Transverse colon (tissue), 4 donors: ENCODE measurements at regions not wholly inside any gene's neighbourhood (a gene's known extent, or its start where the extent isn't known, plus 50 kb on each side); places are given as distances from the start of the nearest gene placed in this dataset.

Source experiments
- DNase-seq: peaks from one replicate; pipeline ENCODE4 v3.0.0-alpha.2; 2019
- H3K27ac ChIP-seq, 4 donors: fragments of 200-600 bp; sonication (generic); 2 replicates each; pipeline ENCODE4 v1.5.1; 2016 to 2018; ENCODE audit warnings: inconsistent platforms in 4 of 4
- H3K27me3 ChIP-seq: fragments of 200-600 bp; sonication (generic); 2 replicates; pipeline ENCODE4 v1.5.1; 2017; ENCODE audit warnings: inconsistent platforms
- H3K36me3 ChIP-seq, 4 donors: fragments of 200-600 bp; sonication (generic); 2 replicates each; pipeline ENCODE4 v1.5.1; 2017 to 2019; ENCODE audit warnings: inconsistent platforms in 4 of 4
- H3K4me1 ChIP-seq, 4 donors: fragments of 200-600 bp; sonication (generic); 2 replicates each; pipeline ENCODE4 v1.5.1; 2017 to 2020; ENCODE audit warnings: inconsistent platforms in 4 of 4
- H3K4me3 ChIP-seq, 4 donors: fragments of 200-600 bp; sonication (generic); 1 replicate in 1 of 4; 2 replicates in 3 of 4; pipeline versions ENCODE4 v1.5.1 to v1.6.1; 2017 to 2019; ENCODE audit warnings: inconsistent platforms in 4 of 4
- H3K9me3 ChIP-seq, 2 donors: fragments of 200-600 bp; sonication (generic); 2 replicates each; pipeline ENCODE4 v1.5.1; 2017 to 2019; ENCODE audit warnings: inconsistent platforms in 2 of 2
- EP300 ChIP-seq: sonication (generic); formaldehyde crosslinking; IDR thresholded peaks from one replicate; pipeline ENCODE4 v1.6.1; 2017; ENCODE audit warnings: antibody characterized with exemption, low read depth
- POLR2A ChIP-seq: fragments of 450-650 bp; IDR thresholded peaks from one replicate; pipeline ENCODE4 v1.6.1; 2016; ENCODE audit warnings: antibody characterized with exemption, mild to moderate bottlenecking, moderate library complexity
- POLR2AphosphoS5 ChIP-seq, 3 donors: sonication (generic); formaldehyde crosslinking; IDR thresholded peaks; one replicate each; pipeline ENCODE4 v1.6.1; 2016; ENCODE audit warnings: antibody characterized with exemption in 3 of 3
- WGBS, 2 donors: methylation state at CpG; one replicate each; pipeline ENCODE4 v1.1.5; 2018; ENCODE audit warnings: low coverage in 1 of 2; 5-methylcytosine and 5-hydroxymethylcytosine counted together
- in situ Hi-C, 4 donors: fragments of 200-750 bp; cut with MboI; loops; one replicate each; pipeline versions ENCODE4 v1.15.0 to v1.15.1; 2017; ENCODE audit warnings: low sequenced_read_pairs in 3 of 4, low pct_ligation_motif_present in 1 of 4, low pct_unique_long_range_greater_than_20kb in 1 of 4
- intact Hi-C: fragments of 100-400 bp; cut with DNase I; formaldehyde crosslinking; loops from one replicate; pipeline ENCODE4 v1.15.1; 2023; ENCODE audit warnings: low total_unique reads
- TF ChIP-seq, protein P1 (sequence below), 5 experiments: fragments of 200-600 bp in 3 of 5; fragments of 450-650 bp in 2 of 5; sonication (generic) in 3 of 5; IDR thresholded peaks; 1 replicate in 2 of 5; 2 replicates in 3 of 5; pipeline ENCODE4 v1.5.1; 2016 to 2017; ENCODE audit warnings: antibody characterized with exemption in 5 of 5, inconsistent platforms in 3 of 5, mild to moderate bottlenecking in 2 of 5, moderate library complexity in 1 of 5

DNA sequence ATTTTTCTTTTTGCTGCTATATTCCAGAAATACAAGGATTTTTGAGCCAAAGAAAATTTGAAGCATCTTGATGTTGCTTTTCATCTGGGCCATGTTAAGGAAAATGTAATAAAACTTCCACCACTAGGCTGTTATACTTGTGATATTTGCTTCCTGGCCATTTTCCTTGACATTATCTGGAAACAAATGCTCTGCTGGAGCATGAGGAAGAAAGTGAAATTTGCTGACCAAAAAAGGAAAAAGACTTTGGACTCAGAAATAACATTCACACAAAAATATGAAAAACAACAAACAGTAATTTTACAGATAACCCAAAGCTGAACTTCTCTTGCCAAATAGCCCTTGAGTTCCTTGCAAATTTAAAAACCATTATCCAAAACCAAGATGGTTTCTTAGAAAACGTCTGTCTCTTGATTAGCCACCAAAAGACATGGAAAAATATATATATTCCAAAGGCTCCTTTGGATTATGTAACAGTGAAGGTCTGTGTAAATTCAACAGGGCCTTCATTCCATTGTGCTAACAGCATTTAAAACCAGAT is 344.5 kb downstream of the LMX1A start:
- H3K27me3 ChIP-seq = no peaks in the 10 kb centered on the region
- H3K4me3 ChIP-seq = no peak overlapping the region
- no peaks in the 10 kb centered on the region for H3K36me3 ChIP-seq
- no peaks in the 10 kb centered on the region for H3K9me3 ChIP-seq
- TF ChIP-seq POLR2AphosphoS5 (IDR thresholded peaks at IDR 0.05) (no peak), POLR2A (no peak), EP300 (no peak)
- TF ChIP-seq, protein P1, sequence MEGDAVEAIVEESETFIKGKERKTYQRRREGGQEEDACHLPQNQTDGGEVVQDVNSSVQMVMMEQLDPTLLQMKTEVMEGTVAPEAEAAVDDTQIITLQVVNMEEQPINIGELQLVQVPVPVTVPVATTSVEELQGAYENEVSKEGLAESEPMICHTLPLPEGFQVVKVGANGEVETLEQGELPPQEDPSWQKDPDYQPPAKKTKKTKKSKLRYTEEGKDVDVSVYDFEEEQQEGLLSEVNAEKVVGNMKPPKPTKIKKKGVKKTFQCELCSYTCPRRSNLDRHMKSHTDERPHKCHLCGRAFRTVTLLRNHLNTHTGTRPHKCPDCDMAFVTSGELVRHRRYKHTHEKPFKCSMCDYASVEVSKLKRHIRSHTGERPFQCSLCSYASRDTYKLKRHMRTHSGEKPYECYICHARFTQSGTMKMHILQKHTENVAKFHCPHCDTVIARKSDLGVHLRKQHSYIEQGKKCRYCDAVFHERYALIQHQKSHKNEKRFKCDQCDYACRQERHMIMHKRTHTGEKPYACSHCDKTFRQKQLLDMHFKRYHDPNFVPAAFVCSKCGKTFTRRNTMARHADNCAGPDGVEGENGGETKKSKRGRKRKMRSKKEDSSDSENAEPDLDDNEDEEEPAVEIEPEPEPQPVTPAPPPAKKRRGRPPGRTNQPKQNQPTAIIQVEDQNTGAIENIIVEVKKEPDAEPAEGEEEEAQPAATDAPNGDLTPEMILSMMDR (IDR thresholded peaks at IDR 0.05) = no peak
- 16 to 25% methylated on average over 1 of the region's 1 CpG for WGBS, 2 donors
- H3K27ac ChIP-seq = no peak overlapping the region
- no peaks in the 10 kb centered on the region for H3K4me1 ChIP-seq
- intact Hi-C loops (no loop called here), in situ Hi-C loops (no loop called here)
- DNase-seq = no peak

GRCh38 chr1:165011186-165011585 is 345.3 kb downstream of the LMX1A start:
- TF ChIP-seq EP300 = no peak
- no peak for DNase-seq
- Histone ChIP-seq H3K9me3 (no peaks in the 10 kb centered on the region), H3K4me3 (no peak overlapping the region), H3K27ac (no peak overlapping the region), H3K36me3 (no peaks in the 10 kb centered on the region), H3K4me1 (no peaks in the 10 kb centered on the region), H3K27me3 (no peaks in the 10 kb centered on the region)
- WGBS, 2 donors = 52% methylated on average over 1 of the region's 1 CpG; no CpG with 5 or more reads in 1 of the 2 donors
- intact Hi-C loops (no loop called here), in situ Hi-C loops (no loop called here)

GRCh38 chr1:165010418-165011070 is 346.0 kb downstream of the LMX1A start:
- in situ Hi-C loops (no loop called here), intact Hi-C loops (no loop called here)
- no peak for DNase-seq
- H3K27ac ChIP-seq = no peak overlapping the region
- WGBS, 2 donors = 53 to 67% methylated on average over 3 of the region's 3 CpGs
- no peaks in the 10 kb centered on the region for H3K9me3 ChIP-seq
- TF ChIP-seq POLR2A = no peak
- no peak for TF ChIP-seq POLR2AphosphoS5 (IDR thresholded peaks at IDR 0.05)
- no peak for TF ChIP-seq EP300
- TF ChIP-seq, protein P1 (IDR thresholded peaks at IDR 0.05) = no peak
- no peaks in the 10 kb centered on the region for H3K27me3 ChIP-seq
- no peaks in the 10 kb centered on the region for H3K36me3 ChIP-seq
- H3K4me3 ChIP-seq = no peak overlapping the region
- H3K4me1 ChIP-seq = no peaks in the 10 kb centered on the region

- TF ChIP-seq POLR2AphosphoS5 (IDR thresholded peaks at IDR 0.05) (no peak), POLR2A (no peak), EP300 (no peak)
- TF ChIP-seq, protein P1 (IDR thresholded peaks at IDR 0.05) = no peak
- 91 to 93% methylated on average over 7 of the region's 7 CpGs for WGBS, 2 donors
- Histone ChIP-seq H3K36me3 (no peaks in the 10 kb centered on the region), H3K27ac (no peak overlapping the region), H3K4me1 (no peaks in the 10 kb centered on the region), H3K9me3 (no peaks in the 10 kb centered on the region), H3K27me3 (no peaks in the 10 kb centered on the region), H3K4me3 (no peak overlapping the region)
- DNase-seq = no peak
- in situ Hi-C loops (no loop called here), intact Hi-C loops (no loop called here)
Observed at GRCh38 chr1:165006831-165007230, 349.7 kb downstream of the LMX1A start.

DNA sequence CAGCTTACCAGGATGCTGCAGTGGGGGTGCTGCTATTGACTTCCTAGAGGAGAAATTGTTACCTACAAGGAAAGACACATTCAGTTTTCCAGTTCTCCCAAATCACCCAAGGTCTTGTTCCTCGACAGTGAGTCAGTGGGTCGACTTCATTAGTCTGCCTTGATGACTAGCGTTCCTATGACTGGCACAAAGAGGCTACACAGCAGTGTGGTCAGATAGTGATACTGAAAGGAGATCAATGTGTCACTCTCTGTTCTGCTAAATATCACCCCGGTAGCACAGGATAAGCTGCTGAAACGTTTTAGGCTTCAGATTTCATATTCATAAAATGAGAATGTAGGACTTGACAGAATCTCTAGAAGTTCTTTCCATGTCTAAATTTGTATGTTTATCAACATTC is 357.4 kb downstream of the LMX1A start:
- Histone ChIP-seq H3K4me1 (no peaks in the 10 kb centered on the region), H3K9me3 (no peaks in the 10 kb centered on the region), H3K27ac (no peak overlapping the region), H3K27me3 (no peaks in the 10 kb centered on the region), H3K36me3 (no peaks in the 10 kb centered on the region), H3K4me3 (no peak overlapping the region)
- DNase-seq = no peak
- intact Hi-C loops = no loop called here
- in situ Hi-C loops = no loop called here
- TF ChIP-seq, protein P1 (IDR thresholded peaks at IDR 0.05) = no peak
- no peak for TF ChIP-seq POLR2A
- TF ChIP-seq EP300 = no peak
- TF ChIP-seq POLR2AphosphoS5 (IDR thresholded peaks at IDR 0.05) = no peak
- 76 to 81% methylated on average over 2 to 5 of the region's 5 CpGs for WGBS, 2 donors
